Tibial nerve (tissue), 4 donors: ENCODE measurements at regions not wholly inside any gene's neighbourhood (a gene's known extent, or its start where the extent isn't known, plus 50 kb on each side); places are given as distances from the start of the nearest gene placed in this dataset.

Source experiments
- DNase-seq, 2 donors: peaks; one replicate each; pipeline ENCODE4 v3.0.0-alpha.2; 2019; ENCODE audit warnings: low spot score in 2 of 2
- H3K27ac ChIP-seq, 4 donors: fragments of 200-600 bp; sonication (generic) in 3 of 4; one replicate each; pipeline ENCODE4 v1.5.1; 2017 to 2019; ENCODE audit warnings: mild to moderate bottlenecking in 1 of 4
- H3K27me3 ChIP-seq, 2 donors: fragments of 200-600 bp; sonication (generic) in 1 of 2; one replicate each; pipeline versions ENCODE4 v1.5.1 to v1.6.0; 2017 to 2019
- H3K36me3 ChIP-seq, 3 donors: fragments of 200-600 bp; sonication (generic); one replicate each; pipeline ENCODE4 v1.5.1; 2018 to 2019
- H3K4me1 ChIP-seq, 4 donors: fragments of 200-600 bp; sonication (generic) in 3 of 4; one replicate each; pipeline ENCODE4 v1.5.1; 2017 to 2019
- H3K4me3 ChIP-seq, 4 donors: fragments of 200-600 bp; sonication (generic) in 3 of 4; one replicate each; pipeline ENCODE4 v1.5.1; 2017 to 2019; ENCODE audit warnings: mild to moderate bottlenecking in 1 of 4, moderate library complexity in 1 of 4
- H3K9me3 ChIP-seq, 4 donors: fragments of 200-600 bp; sonication (generic) in 3 of 4; one replicate each; pipeline ENCODE4 v1.5.1; 2017 to 2019
- CTCF ChIP-seq, 5 experiments: fragments of 200-600 bp in 3 of 5; fragments of 450-650 bp in 2 of 5; sonication (generic) in 3 of 5; IDR thresholded peaks; one replicate each; pipeline ENCODE4 v1.5.1; 2016 to 2019; ENCODE audit warnings: antibody characterized with exemption in 5 of 5, mild to moderate bottlenecking in 3 of 5, moderate library complexity in 2 of 5
- EP300 ChIP-seq, 2 donors: sonication (generic); formaldehyde crosslinking; IDR thresholded peaks; one replicate each; pipeline ENCODE4 v1.6.1; 2017; ENCODE audit warnings: antibody characterized with exemption in 2 of 2, mild to moderate bottlenecking in 1 of 2
- POLR2A ChIP-seq, 2 donors: fragments of 450-650 bp; IDR thresholded peaks; one replicate each; pipeline ENCODE4 v1.6.1; 2017; ENCODE audit warnings: antibody characterized with exemption in 2 of 2, mild to moderate bottlenecking in 2 of 2, moderate library complexity in 2 of 2
- WGBS, 2 donors: methylation state at CpG; one replicate each; pipeline ENCODE4 v1.1.5; 2018; 5-methylcytosine and 5-hydroxymethylcytosine counted together

- TF ChIP-seq CTCF (IDR thresholded peaks at IDR 0.05) (no peak), EP300 (IDR thresholded peaks at IDR 0.05) (no peak), POLR2A (IDR thresholded peaks at IDR 0.05) (no peak)
- Histone ChIP-seq H3K27ac (no peak overlapping the region), H3K4me1 (no peaks in the 10 kb centered on the region), H3K36me3 (no peaks in the 10 kb centered on the region), H3K27me3 (no peaks in the 10 kb centered on the region), H3K9me3 (no peaks in the 10 kb centered on the region), H3K4me3 (no peak overlapping the region)
- DNase-seq, result no peak
- 53 to 64% methylated on average over 1 of the region's 1 CpG for WGBS, 2 donors
Measured at GRCh38 chr10:121260377-121260776, 337.9 kb downstream of the FGFR2 start.

GRCh38 chr10:121261665-121262064 is 336.6 kb downstream of the FGFR2 start:
- WGBS, 2 donors, result 91 to 94% methylated on average over 3 of the region's 3 CpGs
- Histone ChIP-seq H3K9me3 (no peaks in the 10 kb centered on the region), H3K36me3 (no peaks in the 10 kb centered on the region), H3K27ac (no peak overlapping the region), H3K4me3 (no peak overlapping the region), H3K4me1 (no peaks in the 10 kb centered on the region), H3K27me3 (no peaks in the 10 kb centered on the region)
- no peak for TF ChIP-seq EP300 (IDR thresholded peaks at IDR 0.05)
- no peak for TF ChIP-seq POLR2A (IDR thresholded peaks at IDR 0.05)
- TF ChIP-seq CTCF (IDR thresholded peaks at IDR 0.05), result no peak
- DNase-seq, result no peak

- Histone ChIP-seq H3K4me3 (no peak overlapping the region), H3K27me3 (no peaks in the 10 kb centered on the region), H3K9me3 (no peaks in the 10 kb centered on the region), H3K27ac (no peak overlapping the region), H3K4me1 (no peaks in the 10 kb centered on the region), H3K36me3 (no peaks in the 10 kb centered on the region)
- no peak for DNase-seq
- TF ChIP-seq POLR2A (IDR thresholded peaks at IDR 0.05), result no peak
- TF ChIP-seq EP300 (IDR thresholded peaks at IDR 0.05), result no peak
- no peak for TF ChIP-seq CTCF (IDR thresholded peaks at IDR 0.05)
- WGBS, 2 donors, result 66% methylated on average over 10 of the region's 10 CpGs
Measured at GRCh38 chr10:121262774-121263430, 335.3 kb downstream of the FGFR2 start.

GRCh38 chr10:121263431-121263783 is 334.8 kb downstream of the FGFR2 start:
- Histone ChIP-seq H3K27me3 (no peaks in the 10 kb centered on the region), H3K4me1 (no peaks in the 10 kb centered on the region), H3K27ac (no peak overlapping the region), H3K4me3 (no peak overlapping the region), H3K36me3 (no peaks in the 10 kb centered on the region), H3K9me3 (no peaks in the 10 kb centered on the region)
- TF ChIP-seq EP300 (IDR thresholded peaks at IDR 0.05) (no peak), CTCF (IDR thresholded peaks at IDR 0.05) (no peak)
- no peak for DNase-seq
- WGBS, 2 donors, result 68 to 70% methylated on average over 6 of the region's 6 CpGs

- H3K4me1 ChIP-seq, result no peaks in the 10 kb centered on the region
- no peak overlapping the region for H3K27ac ChIP-seq
- no peak for DNase-seq
- WGBS, 2 donors, result 71 to 74% methylated on average over 6 of the region's 6 CpGs
- no peaks in the 10 kb centered on the region for H3K36me3 ChIP-seq
- no peak for TF ChIP-seq POLR2A (IDR thresholded peaks at IDR 0.05)
- TF ChIP-seq CTCF (IDR thresholded peaks at IDR 0.05), result no peak
- TF ChIP-seq EP300 (IDR thresholded peaks at IDR 0.05), result no peak
- H3K27me3 ChIP-seq, result no peaks in the 10 kb centered on the region
- no peaks in the 10 kb centered on the region for H3K9me3 ChIP-seq
- no peak overlapping the region for H3K4me3 ChIP-seq
Measured at GRCh38 chr10:121265360-121266123, 332.7 kb downstream of the FGFR2 start.
